Retinal pigment epithelial cell (primary cell): ENCODE measurements at regions not wholly inside any gene's neighbourhood (a gene's known extent, or its start where the extent isn't known, plus 50 kb on each side); places are given as distances from the start of the nearest gene placed in this dataset.

ENCODE experiments used
- DNase-seq: peaks from one replicate; pipeline ENCODE4 v3.0.0-alpha.2; 2010; ENCODE audit warnings: low read depth
- H3K4me3 ChIP-seq: 2 replicates; pipeline ENCODE4 v1.5.1; 2011; ENCODE audit warnings: mild to moderate bottlenecking, low read length, control low read depth, moderate library complexity
- TF ChIP-seq, protein P1 (sequence below): conservative IDR thresholded peaks from 2 replicates; pipeline ENCODE4 v1.5.1; 2011; ENCODE audit warnings: low read depth, low read length, control low read depth, inconsistent platforms

DNA sequence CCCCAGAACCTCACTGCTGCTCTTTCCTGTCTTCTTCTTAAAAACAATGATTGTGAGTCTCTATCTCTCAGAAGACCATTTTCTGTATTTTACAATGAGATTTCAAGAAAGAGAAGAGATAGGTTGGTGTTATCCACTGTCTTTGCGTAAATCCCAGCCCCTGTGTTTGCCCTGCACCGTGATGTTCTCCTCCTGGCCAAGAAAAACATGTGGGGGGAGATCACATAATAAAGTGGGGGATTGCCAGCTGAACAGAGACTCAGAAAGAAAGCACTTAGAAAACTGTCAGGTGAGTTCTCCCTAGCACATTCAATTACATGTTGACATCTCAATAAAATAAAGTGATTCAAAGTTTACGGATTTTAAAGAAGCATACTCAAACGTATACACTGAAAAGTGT is 105.0 kb upstream of the PITRM1 start:
- no peak for DNase-seq
- H3K4me3 ChIP-seq = no peak overlapping the region
- TF ChIP-seq, protein P1, sequence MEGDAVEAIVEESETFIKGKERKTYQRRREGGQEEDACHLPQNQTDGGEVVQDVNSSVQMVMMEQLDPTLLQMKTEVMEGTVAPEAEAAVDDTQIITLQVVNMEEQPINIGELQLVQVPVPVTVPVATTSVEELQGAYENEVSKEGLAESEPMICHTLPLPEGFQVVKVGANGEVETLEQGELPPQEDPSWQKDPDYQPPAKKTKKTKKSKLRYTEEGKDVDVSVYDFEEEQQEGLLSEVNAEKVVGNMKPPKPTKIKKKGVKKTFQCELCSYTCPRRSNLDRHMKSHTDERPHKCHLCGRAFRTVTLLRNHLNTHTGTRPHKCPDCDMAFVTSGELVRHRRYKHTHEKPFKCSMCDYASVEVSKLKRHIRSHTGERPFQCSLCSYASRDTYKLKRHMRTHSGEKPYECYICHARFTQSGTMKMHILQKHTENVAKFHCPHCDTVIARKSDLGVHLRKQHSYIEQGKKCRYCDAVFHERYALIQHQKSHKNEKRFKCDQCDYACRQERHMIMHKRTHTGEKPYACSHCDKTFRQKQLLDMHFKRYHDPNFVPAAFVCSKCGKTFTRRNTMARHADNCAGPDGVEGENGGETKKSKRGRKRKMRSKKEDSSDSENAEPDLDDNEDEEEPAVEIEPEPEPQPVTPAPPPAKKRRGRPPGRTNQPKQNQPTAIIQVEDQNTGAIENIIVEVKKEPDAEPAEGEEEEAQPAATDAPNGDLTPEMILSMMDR = no peak

DNA sequence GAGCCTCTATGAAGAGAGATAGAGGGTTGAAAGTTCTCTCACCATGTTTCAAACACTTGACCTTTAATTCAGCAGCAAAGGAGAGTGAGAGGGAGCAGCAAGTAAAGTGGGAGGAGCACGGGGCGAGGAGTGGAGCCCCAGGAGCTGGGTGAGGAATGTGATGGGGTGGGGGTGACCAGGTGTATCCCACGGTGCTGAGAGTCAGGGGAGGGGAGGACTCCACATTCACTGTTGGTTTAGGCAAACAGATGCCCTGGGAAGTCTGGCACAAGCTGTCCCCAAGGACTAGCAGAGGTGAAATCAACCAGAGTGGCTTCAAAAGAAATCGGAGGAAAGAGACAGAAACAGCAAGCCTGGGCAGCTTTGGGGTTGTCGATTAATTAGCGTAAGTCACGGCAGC is 101.8 kb upstream of the PITRM1 start:
- TF ChIP-seq, protein P1 = no peak
- DNase-seq = no peak
- H3K4me3 ChIP-seq = no peak overlapping the region

DNA sequence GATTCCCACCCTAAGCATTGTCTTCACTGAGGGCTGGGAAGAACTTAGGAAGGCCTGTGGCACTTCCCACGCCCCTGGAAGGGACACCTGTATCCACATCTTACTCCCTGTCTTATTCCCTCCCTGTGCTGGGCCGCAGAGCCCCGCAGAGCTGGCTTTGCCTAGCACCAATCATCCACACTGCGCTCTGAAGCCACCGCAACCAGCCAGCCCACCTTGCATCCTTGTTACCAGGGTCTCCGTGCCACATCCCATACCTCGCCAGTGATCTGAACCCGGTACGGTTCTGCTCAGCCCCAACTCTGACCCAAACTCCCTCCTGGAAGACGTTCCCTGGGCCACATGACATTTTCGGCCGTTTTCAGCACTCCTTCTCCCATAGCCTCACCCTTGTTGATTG is 101.4 kb upstream of the PITRM1 start:
- no peak for DNase-seq
- TF ChIP-seq, protein P1 = no peak
- no peak overlapping the region for H3K4me3 ChIP-seq

DNA sequence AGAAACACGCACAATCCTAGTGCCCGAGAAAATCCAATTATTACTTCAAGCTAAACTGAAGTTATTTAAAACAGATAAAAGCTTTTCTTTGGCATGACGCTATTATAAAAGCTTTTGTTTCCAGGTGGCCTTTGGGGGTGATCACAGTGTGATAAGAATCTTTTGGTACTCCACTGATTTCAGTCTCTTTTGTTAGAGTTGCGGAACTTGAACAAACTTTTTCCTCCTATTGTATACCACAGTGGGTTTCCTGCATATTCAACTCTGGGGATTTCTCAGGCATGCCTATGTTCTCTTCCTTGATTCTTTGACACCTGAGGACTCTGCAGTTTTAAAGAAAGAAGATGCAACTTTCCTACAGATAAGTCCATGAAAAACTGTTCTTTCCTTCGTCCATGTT is 99.7 kb upstream of the PITRM1 start:
- no peak for DNase-seq
- H3K4me3 ChIP-seq = no peak overlapping the region
- TF ChIP-seq, protein P1 = no peak

DNA sequence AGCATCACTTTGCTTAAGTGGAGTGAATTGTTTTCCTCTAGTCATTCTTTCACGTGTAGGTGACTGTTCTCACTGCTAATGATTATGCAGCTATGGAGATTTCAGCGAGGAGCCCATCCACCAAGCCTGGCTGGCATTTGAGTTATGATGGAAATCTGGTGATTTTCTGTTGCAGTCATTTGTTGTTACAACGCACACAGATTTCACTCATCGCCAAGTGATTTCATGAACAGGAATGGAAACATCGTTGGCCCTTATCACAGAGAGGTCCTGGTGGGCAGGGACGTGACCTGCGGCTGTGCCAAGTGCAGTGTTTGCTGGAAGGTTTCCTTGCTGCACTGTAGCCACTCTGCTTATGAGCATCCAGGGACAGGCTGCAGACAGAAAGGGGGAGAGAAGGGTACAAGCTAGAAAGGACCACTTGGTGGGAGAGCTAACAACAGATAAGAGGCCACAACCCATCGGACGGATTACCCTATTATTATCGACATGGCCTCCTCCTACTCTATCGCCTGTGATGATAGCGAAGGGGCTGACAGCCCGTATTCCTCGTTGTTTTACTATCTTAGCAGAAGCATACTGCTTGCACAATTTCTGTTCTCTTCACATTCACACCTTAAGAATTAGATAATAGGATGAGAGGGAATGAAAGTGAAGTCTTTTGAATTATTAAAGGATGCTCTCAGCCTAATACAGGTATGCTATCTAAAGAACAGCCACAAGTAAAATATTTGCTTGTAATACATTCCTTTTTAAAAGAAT is 99.0 kb upstream of the PITRM1 start:
- TF ChIP-seq, protein P1 = no peak
- DNase-seq = peak; percentile 8
- H3K4me3 ChIP-seq = peak overlapping the region; percentile 42

DNA sequence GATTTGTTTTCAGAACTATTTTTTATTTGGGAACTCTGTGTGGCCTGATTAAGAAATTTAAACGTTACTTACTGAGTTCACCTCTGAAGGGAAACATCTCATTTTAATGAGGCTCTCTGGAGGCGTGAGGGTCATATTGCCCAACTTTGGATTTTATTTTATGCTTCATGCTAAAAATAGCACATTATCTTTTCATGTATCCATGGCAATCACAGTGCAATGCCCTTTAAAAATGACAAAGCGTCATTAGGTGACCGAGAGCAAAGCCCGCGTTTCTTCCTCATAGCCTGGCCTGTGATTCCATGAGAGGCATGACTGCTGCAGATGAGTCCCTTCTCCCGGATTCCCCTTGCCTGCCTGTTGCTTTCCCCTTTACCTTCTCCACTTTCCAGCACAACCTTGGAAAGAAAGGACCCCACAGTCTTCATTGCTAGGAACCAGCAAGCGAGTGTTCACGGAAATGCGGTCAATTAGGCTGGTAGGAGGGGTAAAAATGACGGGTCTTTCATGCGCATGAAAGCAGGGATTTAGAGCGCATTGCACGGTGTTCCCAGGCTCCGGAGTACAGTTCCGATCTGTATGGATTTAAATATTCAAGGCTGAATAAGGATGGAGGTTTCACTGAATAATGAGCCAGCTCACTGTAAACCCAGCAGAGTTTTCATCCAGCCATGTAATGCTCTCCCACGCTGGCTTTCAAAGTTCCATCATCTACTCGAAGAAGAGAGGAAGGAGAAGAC is 98.2 kb upstream of the PITRM1 start:
- TF ChIP-seq, protein P1 = no peak
- H3K4me3 ChIP-seq = peak overlapping the region; percentile 42
- DNase-seq = peak; percentile 42

DNA sequence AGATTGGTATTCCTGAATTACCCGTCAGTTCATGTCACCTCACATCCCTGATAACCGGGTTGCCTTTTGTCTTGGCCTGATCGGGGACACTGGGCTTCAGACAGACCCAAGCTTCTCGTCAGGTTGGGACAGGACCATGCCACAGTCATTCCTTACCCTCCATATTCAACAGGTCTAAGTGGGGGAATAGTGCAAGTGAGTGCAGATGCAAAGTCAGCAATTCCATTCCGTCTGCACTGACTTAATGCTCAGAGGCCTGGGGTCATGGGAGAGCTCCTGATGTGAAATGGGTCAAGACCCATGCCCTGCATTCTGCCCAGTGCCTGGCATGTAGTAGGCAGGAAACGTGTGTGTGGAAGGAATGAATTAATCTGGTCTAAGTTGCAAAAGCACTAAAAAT is 95.4 kb upstream of the PITRM1 start:
- H3K4me3 ChIP-seq = no peak overlapping the region
- DNase-seq = no peak
- TF ChIP-seq, protein P1 = no peak
